AG04450 (cell line): ENCODE measurements at regions not wholly inside any gene's neighbourhood (a gene's known extent, or its start where the extent isn't known, plus 50 kb on each side); places are given as distances from the start of the nearest gene placed in this dataset.
A peak's percentile ranks its signal among the peaks of the same experiment; 100 is the strongest.

Source experiments
- CTCF ChIA-PET: fragments of 300-600, 350-600 bp; formaldehyde crosslinking; extraction: SDS; loops from one replicate; lab custom pipeline; 2022; ENCODE audit warnings: antibody characterized with exemption, inconsistent platforms; lab: Charles Lee
- POLR2A ChIA-PET: fragments of 350-600 bp; formaldehyde crosslinking; extraction: SDS; loops from one replicate; lab custom pipeline; 2021; ENCODE audit warnings: antibody characterized with exemption, inconsistent platforms; lab: Yijun Ruan, JAX
- DNase-seq: peaks from one replicate; pipeline ENCODE4 v3.0.0-alpha.2; 2011; ENCODE audit warnings: low read depth, low spot score
- H3K27ac ChIP-seq: one replicate; pipeline ENCODE4 v1.5.1; 2012; ENCODE audit warnings: low read depth, low read length, control low read depth
- H3K27me3 ChIP-seq: one replicate; pipeline ENCODE4 v1.6.0; 2012; ENCODE audit warnings: low read length; ENCODE audit not compliant: control insufficient read depth, insufficient read depth
- H3K4me3 ChIP-seq: 2 replicates; pipeline ENCODE4 v1.5.1; 2011; ENCODE audit warnings: mild to moderate bottlenecking, low read depth, low read length, control low read depth
- H3K9me3 ChIP-seq: 2 replicates; pipeline ENCODE4 v1.5.1; 2012; ENCODE audit warnings: low read length; ENCODE audit not compliant: control insufficient read depth, insufficient read depth
- TF ChIP-seq, protein P1 (sequence below): IDR thresholded peaks from 2 replicates; pipeline ENCODE4 v1.5.1; 2011; ENCODE audit warnings: low read depth, low read length, control low read depth, inconsistent platforms

DNA sequence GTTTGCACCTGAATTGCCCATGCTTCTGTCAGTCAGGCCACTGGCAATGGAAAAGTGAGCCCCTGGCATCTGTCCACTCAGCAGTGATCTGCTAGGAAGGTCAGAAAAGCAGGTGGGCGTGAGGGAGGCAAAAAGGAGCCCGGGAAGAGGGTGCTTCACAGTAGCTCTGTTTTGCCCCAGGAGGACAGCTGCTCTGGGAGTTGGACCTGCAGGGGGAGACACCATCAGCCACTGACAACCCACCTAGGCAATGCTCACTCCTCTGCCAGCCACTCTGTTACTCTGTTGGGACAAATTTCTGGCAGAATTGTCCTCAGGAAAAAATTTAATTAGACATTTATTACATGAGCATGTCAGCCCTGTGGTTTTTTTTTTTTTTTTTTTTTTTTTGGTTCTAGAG lies 146.4 kb downstream of the LRIG2 start:
- H3K4me3 ChIP-seq = no peak overlapping the region
- no peak for DNase-seq
- ChIA-PET POLR2A (no interaction called here), CTCF (interaction anchor here (0.7 to 1.0 kb wide), 2 partner anchors 154 to 457 kb away, joined by 3 to 5 read pairs; no protein-coding TSS in a partner anchor)
- no peaks in the 10 kb centered on the region for H3K27me3 ChIP-seq
- H3K27ac ChIP-seq = no peak overlapping the region
- TF ChIP-seq, protein P1, sequence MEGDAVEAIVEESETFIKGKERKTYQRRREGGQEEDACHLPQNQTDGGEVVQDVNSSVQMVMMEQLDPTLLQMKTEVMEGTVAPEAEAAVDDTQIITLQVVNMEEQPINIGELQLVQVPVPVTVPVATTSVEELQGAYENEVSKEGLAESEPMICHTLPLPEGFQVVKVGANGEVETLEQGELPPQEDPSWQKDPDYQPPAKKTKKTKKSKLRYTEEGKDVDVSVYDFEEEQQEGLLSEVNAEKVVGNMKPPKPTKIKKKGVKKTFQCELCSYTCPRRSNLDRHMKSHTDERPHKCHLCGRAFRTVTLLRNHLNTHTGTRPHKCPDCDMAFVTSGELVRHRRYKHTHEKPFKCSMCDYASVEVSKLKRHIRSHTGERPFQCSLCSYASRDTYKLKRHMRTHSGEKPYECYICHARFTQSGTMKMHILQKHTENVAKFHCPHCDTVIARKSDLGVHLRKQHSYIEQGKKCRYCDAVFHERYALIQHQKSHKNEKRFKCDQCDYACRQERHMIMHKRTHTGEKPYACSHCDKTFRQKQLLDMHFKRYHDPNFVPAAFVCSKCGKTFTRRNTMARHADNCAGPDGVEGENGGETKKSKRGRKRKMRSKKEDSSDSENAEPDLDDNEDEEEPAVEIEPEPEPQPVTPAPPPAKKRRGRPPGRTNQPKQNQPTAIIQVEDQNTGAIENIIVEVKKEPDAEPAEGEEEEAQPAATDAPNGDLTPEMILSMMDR = peak; percentile 33; the same call in 1 of the 2 replicates
- H3K9me3 ChIP-seq = no peaks in the 10 kb centered on the region

DNA sequence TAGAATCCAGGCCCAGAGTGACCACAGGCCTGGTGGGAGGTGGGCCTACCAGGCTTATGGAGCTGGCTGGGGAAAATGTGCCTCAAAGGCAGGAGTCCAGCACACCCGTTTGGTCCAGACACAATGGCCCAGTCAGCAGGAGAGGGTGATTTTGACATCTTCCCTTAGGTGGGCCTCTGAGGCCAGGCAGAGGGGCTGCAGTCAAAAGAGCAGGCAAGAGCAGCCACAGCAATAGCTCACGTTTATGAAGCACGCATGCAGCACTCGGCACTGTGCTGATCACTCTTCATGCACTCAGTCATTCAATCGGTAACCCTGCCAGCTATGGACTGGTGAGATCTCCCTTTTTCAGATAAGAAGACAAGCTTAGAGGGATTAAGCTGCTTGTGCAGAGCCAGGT lies 146.8 kb downstream of the LRIG2 start:
- Histone ChIP-seq H3K9me3 (no peaks in the 10 kb centered on the region), H3K4me3 (no peak overlapping the region), H3K27ac (no peak overlapping the region), H3K27me3 (no peaks in the 10 kb centered on the region)
- CTCF ChIA-PET = interaction anchor here (0.7 kb wide), 1 partner anchor 154 kb away, joined by 5 read pairs; no protein-coding TSS in a partner anchor
- TF ChIP-seq, protein P1 = no peak
- DNase-seq = no peak
- POLR2A ChIA-PET = no interaction called here

DNA sequence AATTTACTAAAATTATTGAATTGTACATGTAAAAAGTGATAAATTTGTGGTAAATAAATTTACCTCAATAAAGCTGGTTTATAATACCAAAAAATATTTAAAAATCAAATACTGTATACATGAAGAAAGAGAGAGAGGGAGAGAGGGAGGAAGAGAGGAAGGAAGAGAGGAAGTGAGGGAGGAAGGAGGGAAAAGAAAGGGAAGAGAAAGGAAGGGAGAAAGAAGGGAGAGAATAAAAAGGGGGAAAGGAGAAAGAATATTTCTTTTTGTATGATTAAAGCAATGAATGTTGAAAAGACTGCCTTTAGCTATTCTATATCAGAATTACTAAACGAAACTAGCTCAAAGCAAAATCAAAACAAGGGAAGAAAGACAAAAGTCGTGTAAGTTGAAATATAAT lies 150.0 kb downstream of the LRIG2 start:
- Histone ChIP-seq H3K9me3 (no peaks in the 10 kb centered on the region), H3K27ac (no peak overlapping the region), H3K4me3 (no peak overlapping the region), H3K27me3 (no peaks in the 10 kb centered on the region)
- ChIA-PET CTCF (no interaction called here), POLR2A (no interaction called here)
- TF ChIP-seq, protein P1 = no peak
- DNase-seq = no peak

DNA sequence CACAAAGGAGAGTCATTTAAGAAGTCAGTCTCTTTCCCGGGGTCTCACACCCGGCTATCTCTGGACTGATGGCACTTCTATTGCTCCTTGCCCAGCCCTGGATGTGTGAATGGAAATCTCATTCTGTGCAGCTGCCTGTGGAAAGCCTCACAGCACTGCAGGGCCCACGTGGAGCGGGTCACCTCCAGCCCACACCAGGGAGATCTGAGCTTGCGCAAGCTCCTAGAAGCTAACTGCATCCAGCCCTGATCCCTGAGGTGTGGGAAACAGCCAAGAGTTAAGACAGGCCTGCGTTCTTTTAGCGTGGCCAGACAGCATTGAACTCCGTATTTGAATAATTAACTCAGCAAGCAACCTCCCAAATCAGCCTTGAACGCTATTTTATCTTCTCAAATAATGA lies 150.5 kb downstream of the LRIG2 start:
- TF ChIP-seq, protein P1 = no peak
- Histone ChIP-seq H3K9me3 (no peaks in the 10 kb centered on the region), H3K4me3 (no peak overlapping the region), H3K27me3 (peaks cover 4% of the 10 kb centered on the region), H3K27ac (no peak overlapping the region)
- ChIA-PET CTCF (no interaction called here), POLR2A (no interaction called here)
- no peak for DNase-seq

DNA sequence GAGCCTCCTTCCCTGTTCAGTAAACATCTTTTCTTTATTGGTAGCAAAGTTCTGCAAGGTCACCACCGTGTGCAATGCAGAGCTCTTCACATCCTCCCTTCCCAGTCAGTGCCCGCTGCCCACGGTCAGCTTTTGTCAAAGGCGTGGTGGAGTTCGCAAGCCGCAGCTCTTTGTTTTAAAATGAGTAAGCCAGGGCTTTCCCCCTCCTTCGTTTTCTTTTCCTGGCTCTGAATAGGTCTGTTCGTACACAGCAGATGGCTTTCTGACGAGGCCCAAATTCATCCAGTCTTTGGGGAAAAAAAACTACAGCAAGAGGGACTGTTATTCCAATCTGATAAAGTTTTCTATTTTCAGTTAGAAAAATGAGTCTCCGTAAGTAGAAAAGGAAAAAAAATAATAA lies 153.2 kb downstream of the LRIG2 start:
- POLR2A ChIA-PET = no interaction called here
- TF ChIP-seq, protein P1 = no peak
- DNase-seq = no peak
- Histone ChIP-seq H3K9me3 (no peaks in the 10 kb centered on the region), H3K4me3 (no peak overlapping the region), H3K27ac (no peak overlapping the region), H3K27me3 (peaks cover 5% of the 10 kb centered on the region)
- CTCF ChIA-PET = no interaction called here
